Activated T-cell treated with anti-CD3 and anti-CD28 coated beads for 4 hours (primary cell): ENCODE measurements at regions not wholly inside any gene's neighbourhood (a gene's known extent, or its start where the extent isn't known, plus 50 kb on each side); places are given as distances from the start of the nearest gene placed in this dataset.

ENCODE experiments used
- DNase-seq: peaks from one replicate; pipeline ENCODE4 v3.0.0-alpha.2; 2020

GRCh38 chr6:166770216-166771116, 143.4 kb upstream of the RPS6KA2 start:
- DNase-seq = no peak

GRCh38 chr6:166769648-166770047, 142.6 kb upstream of the RPS6KA2 start:
- no peak for DNase-seq

- DNase-seq = no peak
These were observed 141.7 kb upstream of the RPS6KA2 start for GRCh38 chr6:166768761-166769160.

GRCh38 chr6:166767230-166767629, 140.2 kb upstream of the RPS6KA2 start:
- DNase-seq = no peak

- DNase-seq = no peak
These were observed 139.7 kb upstream of the RPS6KA2 start for GRCh38 chr6:166766769-166767168.

GRCh38 chr6:166765234-166765541, 138.1 kb upstream of the RPS6KA2 start:
- no peak for DNase-seq

GRCh38 chr6:166764473-166765233, 137.6 kb upstream of the RPS6KA2 start:
- DNase-seq = no peak

- DNase-seq = no peak
These were observed 136.8 kb upstream of the RPS6KA2 start for GRCh38 chr6:166763606-166764472.

GRCh38 chr6:166761801-166762200, 134.8 kb upstream of the RPS6KA2 start:
- no peak for DNase-seq

GRCh38 chr6:166760288-166760687, 133.2 kb upstream of the RPS6KA2 start:
- DNase-seq = peak; percentile 52

GRCh38 chr6:166758136-166758704, 131.2 kb upstream of the RPS6KA2 start:
- DNase-seq = no peak

- DNase-seq = no peak
These were observed 130.4 kb upstream of the RPS6KA2 start for GRCh38 chr6:166757232-166758135.

- no peak for DNase-seq
These were observed 127.4 kb upstream of the RPS6KA2 start for GRCh38 chr6:166754218-166755030.

GRCh38 chr6:166752928-166753721, 126.1 kb upstream of the RPS6KA2 start:
- no peak for DNase-seq

GRCh38 chr6:166752097-166752496, 125.0 kb upstream of the RPS6KA2 start:
- DNase-seq = no peak

GRCh38 chr6:166751051-166751595, 124.1 kb upstream of the RPS6KA2 start:
- no peak for DNase-seq

GRCh38 chr6:166750108-166750793, 123.2 kb upstream of the RPS6KA2 start:
- DNase-seq = no peak

GRCh38 chr6:166749666-166750065, 122.6 kb upstream of the RPS6KA2 start:
- DNase-seq = no peak
